PFSK-1 (cell line): ENCODE measurements at regions not wholly inside any gene's neighbourhood (a gene's known extent, or its start where the extent isn't known, plus 50 kb on each side); places are given as distances from the start of the nearest gene placed in this dataset.

Experiments
- FOXP2 ChIP-seq: optimal IDR thresholded peaks from 2 replicates; pipeline ENCODE3; 2011; ENCODE audit warnings: borderline replicate concordance, control low read depth, inconsistent platforms; ENCODE audit not compliant: insufficient read depth; ENCODE audit errors: extremely low read length, extremely low read depth
- POLR2AphosphoS5 ChIP-seq: IDR thresholded peaks from 2 replicates; pipeline ENCODE4 v1.6.1; 2012; ENCODE audit warnings: low read depth, mild to moderate bottlenecking, control low read depth, low read length, moderate library complexity
- REST ChIP-seq, 2 experiments: IDR thresholded peaks; 2 replicates each; pipeline versions ENCODE4 v1.6.1 to v1.8.0; 2011 to 2012; ENCODE audit warnings: low read depth in 2 of 2, low read length in 2 of 2, control low read depth in 1 of 2, inconsistent platforms in 1 of 2, mild to moderate bottlenecking in 1 of 2, moderate library complexity in 1 of 2; ENCODE audit not compliant: insufficient read depth in 1 of 2
- SIN3A ChIP-seq: IDR thresholded peaks from 2 replicates; pipeline ENCODE4 v1.6.1; 2012; ENCODE audit warnings: mild to moderate bottlenecking, low read length, moderate library complexity, borderline replicate concordance; ENCODE audit not compliant: insufficient read depth
- TAF1 ChIP-seq: IDR thresholded peaks from 2 replicates; pipeline ENCODE4 v1.6.1; 2012; ENCODE audit warnings: low read length, control low read depth, borderline replicate concordance; ENCODE audit not compliant: insufficient read depth

- TF ChIP-seq POLR2AphosphoS5 = no peak
- TF ChIP-seq REST (IDR thresholded peaks at IDR 0.05; ENCODE audit: insufficient read depth in 1 of 2, low read depth in 2 of 2, low read length in 2 of 2) = no peak
- TF ChIP-seq TAF1 = no peak
- no peak for TF ChIP-seq SIN3A
- no peak for TF ChIP-seq FOXP2
Observed at GRCh38 chr5:126280343-126280742, 142.9 kb upstream of the GRAMD2B start.
